HFFc6 (cell line): ENCODE measurements at regions not wholly inside any gene's neighbourhood (a gene's known extent, or its start where the extent isn't known, plus 50 kb on each side); places are given as distances from the start of the nearest gene placed in this dataset.

Experiments used
- DNase-seq: peaks from one replicate; pipeline ENCODE4 v3.0.0-alpha.2; 2018
- H3K27ac Mint-ChIP-seq: 2 replicates; pipeline ENCODE4 v1.8.0; 2020; ENCODE audit warnings: mild to moderate bottlenecking, mixed read lengths
- H3K27me3 Mint-ChIP-seq: 2 replicates; pipeline ENCODE4 v1.8.0; 2021; ENCODE audit warnings: mild to moderate bottlenecking, moderate library complexity, mixed read lengths; ENCODE audit not compliant: insufficient read depth
- H3K36me3 Mint-ChIP-seq: 2 replicates; pipeline ENCODE4 v1.8.0; 2021; ENCODE audit warnings: low read depth, mixed read lengths
- H3K4me1 Mint-ChIP-seq: 2 replicates; pipeline ENCODE4 v1.8.0; 2020; ENCODE audit warnings: low read depth, mixed read lengths
- H3K4me3 Mint-ChIP-seq: 2 replicates; pipeline ENCODE4 v1.8.0; 2020; ENCODE audit warnings: mild to moderate bottlenecking, moderate library complexity, mixed read lengths
- H3K9me3 Mint-ChIP-seq: 2 replicates; pipeline ENCODE4 v1.8.0; 2020; ENCODE audit warnings: mild to moderate bottlenecking, mixed read lengths
- TF ChIP-seq, protein P1 (sequence below): fragments of 200-600 bp; sonication (generic); IDR thresholded peaks from 2 replicates; pipeline ENCODE4 v1.5.0; 2021; ENCODE audit warnings: antibody characterized with exemption, mild to moderate bottlenecking

DNA sequence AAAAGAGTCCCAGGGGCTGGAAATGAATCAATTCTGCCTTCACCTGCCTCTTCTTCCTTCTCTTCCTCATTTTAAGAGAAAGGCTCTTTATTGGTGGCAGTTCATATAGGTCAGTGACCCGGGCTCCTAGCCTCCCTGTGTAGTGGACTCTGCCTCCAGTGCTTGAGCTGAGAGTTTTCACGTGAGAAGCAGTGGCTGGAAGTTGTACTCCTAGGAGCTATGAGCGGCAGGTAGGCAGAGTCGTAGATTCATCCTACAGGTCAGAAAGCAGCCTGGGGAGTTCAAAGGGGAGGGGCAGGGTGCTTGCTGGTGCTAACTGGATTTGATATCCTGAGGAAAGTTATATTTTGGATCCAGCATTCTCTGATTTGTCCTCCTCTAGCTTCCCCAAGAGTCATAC, 101.1 kb downstream of the RPLP1 start:
- Mint-ChIP-seq H3K4me1 (peaks cover 30% of the 10 kb centered on the region), H3K27ac (no peak overlapping the region), H3K9me3 (peaks cover 22% of the 10 kb centered on the region), H3K4me3 (no peak overlapping the region), H3K27me3 (peaks cover 10% of the 10 kb centered on the region), H3K36me3 (peaks cover 16% of the 10 kb centered on the region)
- TF ChIP-seq, protein P1, sequence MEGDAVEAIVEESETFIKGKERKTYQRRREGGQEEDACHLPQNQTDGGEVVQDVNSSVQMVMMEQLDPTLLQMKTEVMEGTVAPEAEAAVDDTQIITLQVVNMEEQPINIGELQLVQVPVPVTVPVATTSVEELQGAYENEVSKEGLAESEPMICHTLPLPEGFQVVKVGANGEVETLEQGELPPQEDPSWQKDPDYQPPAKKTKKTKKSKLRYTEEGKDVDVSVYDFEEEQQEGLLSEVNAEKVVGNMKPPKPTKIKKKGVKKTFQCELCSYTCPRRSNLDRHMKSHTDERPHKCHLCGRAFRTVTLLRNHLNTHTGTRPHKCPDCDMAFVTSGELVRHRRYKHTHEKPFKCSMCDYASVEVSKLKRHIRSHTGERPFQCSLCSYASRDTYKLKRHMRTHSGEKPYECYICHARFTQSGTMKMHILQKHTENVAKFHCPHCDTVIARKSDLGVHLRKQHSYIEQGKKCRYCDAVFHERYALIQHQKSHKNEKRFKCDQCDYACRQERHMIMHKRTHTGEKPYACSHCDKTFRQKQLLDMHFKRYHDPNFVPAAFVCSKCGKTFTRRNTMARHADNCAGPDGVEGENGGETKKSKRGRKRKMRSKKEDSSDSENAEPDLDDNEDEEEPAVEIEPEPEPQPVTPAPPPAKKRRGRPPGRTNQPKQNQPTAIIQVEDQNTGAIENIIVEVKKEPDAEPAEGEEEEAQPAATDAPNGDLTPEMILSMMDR, result no peak
- DNase-seq, result no peak

DNA sequence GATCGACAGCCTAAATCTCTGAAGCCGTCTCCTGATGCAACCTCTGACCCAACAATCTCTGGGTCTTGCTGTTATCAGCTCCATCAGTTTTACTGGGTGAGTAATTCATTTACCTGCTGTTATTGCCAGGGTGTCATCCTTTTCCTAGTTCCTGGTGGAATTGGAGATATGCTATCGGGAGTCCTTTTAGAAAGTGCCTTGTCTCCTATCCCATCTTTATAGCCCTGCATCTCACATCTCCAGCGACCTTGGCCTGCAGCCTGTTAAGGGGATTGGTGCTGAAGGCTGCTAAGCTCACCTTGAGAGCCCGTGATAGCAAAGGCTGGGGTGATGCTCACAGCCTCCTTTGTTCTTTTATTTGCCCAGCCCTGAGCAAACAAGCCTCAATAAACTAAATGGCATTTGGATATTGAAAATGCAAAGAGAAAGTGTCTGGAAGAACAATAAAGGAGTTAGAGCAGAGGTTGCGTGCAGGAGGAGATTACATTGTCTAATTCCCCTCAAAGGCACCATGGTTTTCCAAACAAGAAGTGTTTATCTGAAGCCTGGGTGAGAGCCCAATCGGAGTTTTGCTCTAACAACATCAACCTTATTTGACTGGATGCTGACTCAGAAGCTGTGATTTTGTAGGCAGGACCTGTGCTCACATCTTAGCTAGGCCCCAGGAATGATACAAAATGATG, 101.8 kb downstream of the RPLP1 start:
- Mint-ChIP-seq H3K36me3 (peaks cover 16% of the 10 kb centered on the region), H3K27me3 (peaks cover 7% of the 10 kb centered on the region)

DNA sequence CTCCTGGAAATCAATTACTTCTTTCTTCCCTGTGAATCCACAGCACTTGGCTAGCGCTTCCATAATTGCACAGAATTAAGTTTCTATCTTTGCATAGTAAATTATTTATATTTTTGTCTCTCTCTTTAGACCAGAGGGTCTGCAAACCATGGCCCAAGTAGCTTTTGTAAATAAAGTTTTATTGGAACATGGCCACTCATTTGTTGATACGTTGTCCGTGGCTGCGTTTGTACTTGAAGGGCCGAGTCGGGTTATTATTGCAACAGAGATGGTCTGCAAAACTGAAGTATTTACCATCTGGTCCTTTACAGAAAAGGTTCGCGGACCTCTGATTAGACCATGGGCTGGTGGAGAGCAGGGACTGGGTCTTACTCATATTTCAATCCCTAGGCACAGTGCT, 102.5 kb downstream of the RPLP1 start:
- no peak overlapping the region for H3K4me3 Mint-ChIP-seq
- H3K27me3 Mint-ChIP-seq, result peaks cover 9% of the 10 kb centered on the region
- H3K9me3 Mint-ChIP-seq, result peaks cover 22% of the 10 kb centered on the region
- H3K4me1 Mint-ChIP-seq, result peaks cover 30% of the 10 kb centered on the region
- no peak for DNase-seq
- TF ChIP-seq, protein P1, result no peak
- H3K36me3 Mint-ChIP-seq, result peaks cover 16% of the 10 kb centered on the region
- no peak overlapping the region for H3K27ac Mint-ChIP-seq

More for the DNA sequence above, 101.8 kb downstream of the RPLP1 start:
- H3K4me3 Mint-ChIP-seq, result no peak overlapping the region
- H3K4me1 Mint-ChIP-seq, result peaks cover 30% of the 10 kb centered on the region
- TF ChIP-seq, protein P1, result no peak
- DNase-seq, result no peak
- H3K27ac Mint-ChIP-seq, result no peak overlapping the region
- peaks cover 22% of the 10 kb centered on the region for H3K9me3 Mint-ChIP-seq

DNA sequence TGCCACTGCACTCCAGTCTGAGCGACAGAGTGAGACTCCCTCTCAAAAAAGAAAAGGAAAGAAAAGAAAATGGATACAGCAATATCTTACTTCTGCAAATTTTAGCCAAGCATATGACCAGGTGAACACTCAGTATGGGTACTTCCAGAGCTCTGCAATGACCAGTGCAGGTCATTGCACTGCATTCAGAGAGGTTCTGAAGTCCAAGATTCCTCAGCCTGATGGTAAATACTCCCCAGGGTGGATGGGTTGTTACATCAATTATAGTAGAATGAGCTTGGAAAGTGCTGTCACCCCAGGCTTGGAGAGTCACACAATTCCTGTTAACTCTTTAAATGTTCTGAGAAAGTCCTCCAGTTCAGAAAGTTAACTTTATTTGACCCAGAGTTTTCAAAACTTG, 103.7 kb downstream of the RPLP1 start:
- DNase-seq, result no peak
- peaks cover 13% of the 10 kb centered on the region for H3K27me3 Mint-ChIP-seq
- peaks cover 30% of the 10 kb centered on the region for H3K4me1 Mint-ChIP-seq

DNA sequence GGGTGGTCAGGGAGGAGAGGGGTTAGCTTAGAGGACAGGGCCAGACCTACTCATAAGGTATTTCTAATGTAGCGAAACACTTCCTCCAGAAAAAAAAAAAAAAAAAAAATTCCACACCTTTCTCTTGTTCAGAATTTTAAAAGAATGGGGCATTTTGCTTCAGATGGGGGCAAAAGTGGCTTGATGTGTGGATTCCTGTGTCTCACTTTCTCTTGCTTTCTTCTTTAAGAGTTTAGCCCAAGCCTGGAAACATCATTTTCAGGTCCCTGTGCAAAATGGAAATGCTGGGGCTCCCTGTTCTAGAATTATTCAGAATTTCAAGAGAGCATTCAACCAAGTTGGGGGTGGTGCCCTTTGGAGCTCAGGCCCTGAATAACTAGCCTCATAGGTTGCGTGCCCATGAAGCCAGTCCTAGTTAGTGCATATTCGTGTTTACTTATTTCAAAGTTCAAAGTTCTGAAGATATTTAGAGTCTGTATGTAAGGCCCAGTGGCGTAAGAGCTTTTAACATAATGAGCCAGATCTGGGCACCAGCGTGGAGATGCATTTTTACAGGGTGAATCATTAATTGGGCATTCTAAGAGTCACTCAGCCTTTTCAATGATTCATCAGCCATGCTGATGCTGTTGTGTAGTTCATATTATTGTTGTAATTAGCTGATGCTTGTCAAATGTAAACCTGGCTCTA, 104.5 kb downstream of the RPLP1 start:
- TF ChIP-seq, protein P1, result no peak
- peak; percentile 96 for DNase-seq
- Mint-ChIP-seq H3K27me3 (peaks cover 21% of the 10 kb centered on the region), H3K36me3 (peaks cover 5% of the 10 kb centered on the region; the same call in 1 of the 2 replicates), H3K4me3 (peak overlapping the region; percentile 75), H3K4me1 (peaks cover 30% of the 10 kb centered on the region), H3K27ac (peak overlapping the region; percentile 84), H3K9me3 (peaks cover 3% of the 10 kb centered on the region; the same call in 1 of the 2 replicates)

More for the DNA sequence above, 103.7 kb downstream of the RPLP1 start:
- H3K36me3 Mint-ChIP-seq, result peaks cover 13% of the 10 kb centered on the region
- H3K27ac Mint-ChIP-seq, result no peak overlapping the region
- TF ChIP-seq, protein P1, result no peak
- H3K4me3 Mint-ChIP-seq, result no peak overlapping the region; the same call in 1 of the 2 replicates
- H3K9me3 Mint-ChIP-seq, result peaks cover 12% of the 10 kb centered on the region
